ENCODE measurements at regions not wholly inside any gene's neighbourhood (a gene's known extent, or its start where the extent isn't known, plus 50 kb on each side); places are given as distances from the start of the nearest gene placed in this dataset.

GRCh38 chr3:95508124-95508523 lies 1306.3 kb upstream of the EPHA6 start:
- TF ChIP-seq CTCF (IDR thresholded peaks at IDR 0.05; ENCODE audit: low read depth, low read length): no peak
- no peak for TF ChIP-seq EZH2phosphoT487 (IDR thresholded peaks at IDR 0.05; ENCODE audit: low read depth)
